ENCODE measurements at regions not wholly inside any gene's neighbourhood (a gene's known extent, or its start where the extent isn't known, plus 50 kb on each side); places are given as distances from the start of the nearest gene placed in this dataset.

DNA sequence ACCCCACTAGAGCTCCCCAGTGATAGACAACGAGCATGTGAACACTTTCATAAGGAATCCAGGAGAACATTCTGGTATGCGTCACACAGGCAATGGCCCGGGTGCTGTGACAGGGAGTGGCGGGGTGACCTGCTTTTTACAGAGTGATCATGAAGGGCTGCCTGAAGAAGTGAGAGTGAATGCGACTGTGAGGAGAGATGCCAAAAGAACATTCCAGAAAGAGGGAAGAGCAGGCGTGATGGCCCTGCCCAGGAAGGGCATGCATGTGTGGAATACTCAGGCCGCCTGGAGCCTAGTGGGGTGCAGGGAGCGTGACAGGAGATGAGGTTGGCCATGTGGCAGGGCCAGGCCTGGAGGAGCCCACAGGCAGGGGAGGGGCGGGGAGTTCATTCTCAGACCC lies 53.8 kb downstream of the FZD10 start:
- no peak for DNase-seq

DNA sequence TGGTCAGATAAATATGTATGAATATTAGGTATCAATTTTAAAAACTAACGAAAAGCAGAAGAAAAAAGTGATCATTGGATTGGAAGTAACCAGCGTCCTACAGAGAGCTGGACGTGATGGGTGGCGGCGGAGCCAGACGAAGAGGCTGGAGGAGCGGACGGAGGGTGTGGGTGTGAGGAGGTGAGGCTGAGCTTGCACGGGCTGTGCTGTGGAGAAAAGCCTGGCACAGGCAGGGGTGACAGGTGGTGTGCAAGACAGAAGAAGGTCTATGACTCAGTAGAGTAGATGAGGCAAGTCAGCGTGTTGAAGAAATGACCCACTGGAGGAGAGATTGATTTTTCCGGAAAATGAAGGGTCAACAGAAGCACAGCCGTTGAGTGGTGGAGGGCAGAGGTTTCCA lies 56.4 kb downstream of the FZD10 start:
- no peak for DNase-seq

DNA sequence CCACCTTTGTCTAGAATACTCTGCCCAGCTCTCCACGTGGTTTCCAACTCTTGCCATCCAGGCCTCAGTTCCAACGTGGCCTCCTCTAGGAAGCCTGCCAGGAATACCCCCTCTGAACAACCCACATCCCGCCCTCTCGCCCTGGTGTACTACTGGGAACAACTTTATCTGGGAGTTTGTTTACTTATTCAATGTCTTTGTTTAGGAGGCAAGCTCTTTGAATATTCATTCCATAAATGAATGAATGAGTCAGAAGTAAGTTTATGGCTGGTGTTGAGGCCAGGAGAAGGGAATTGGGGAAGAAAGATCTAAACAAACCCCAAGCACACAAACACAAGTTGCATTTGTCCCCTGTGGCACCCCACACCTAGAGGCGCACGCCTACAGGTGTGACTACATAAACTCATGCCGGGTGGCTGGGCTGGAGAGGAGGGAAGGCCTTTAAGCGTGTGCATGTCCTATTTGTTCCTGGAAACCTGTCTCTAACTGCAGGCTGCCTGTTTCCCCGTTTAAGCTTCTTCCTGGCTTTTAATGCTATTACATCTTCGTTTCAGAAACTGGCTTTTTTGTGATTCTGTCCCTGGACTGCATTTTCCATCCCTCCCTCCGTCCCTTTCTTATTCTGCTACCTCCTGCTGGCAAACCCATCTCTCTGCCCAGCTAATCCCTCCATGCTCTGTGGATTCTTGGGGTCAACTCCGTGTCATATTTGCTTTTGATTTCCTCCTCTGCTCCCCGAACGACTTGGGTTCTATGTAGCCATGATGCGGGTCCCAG lies 57.9 kb downstream of the FZD10 start:
- no peak for DNase-seq

DNA sequence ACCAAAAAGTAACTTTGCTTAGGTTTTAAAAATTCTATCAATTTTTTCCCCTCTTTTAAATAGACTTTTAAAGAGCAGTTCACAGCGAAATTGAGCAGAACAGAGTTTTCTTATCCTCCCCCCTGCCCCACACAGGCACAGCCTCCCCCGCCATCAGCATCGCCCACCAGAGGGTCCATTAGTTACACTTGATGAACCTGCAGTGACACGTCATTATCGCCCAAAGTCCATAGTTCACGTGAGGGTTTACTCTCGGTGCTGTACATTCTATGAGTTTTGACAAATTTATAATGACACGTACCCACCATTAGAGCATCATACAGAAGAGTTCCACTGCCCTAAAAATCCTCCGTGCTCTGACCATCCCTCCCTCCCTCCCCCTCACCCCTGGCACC lies 58.4 kb downstream of the FZD10 start:
- no peak for DNase-seq

DNA sequence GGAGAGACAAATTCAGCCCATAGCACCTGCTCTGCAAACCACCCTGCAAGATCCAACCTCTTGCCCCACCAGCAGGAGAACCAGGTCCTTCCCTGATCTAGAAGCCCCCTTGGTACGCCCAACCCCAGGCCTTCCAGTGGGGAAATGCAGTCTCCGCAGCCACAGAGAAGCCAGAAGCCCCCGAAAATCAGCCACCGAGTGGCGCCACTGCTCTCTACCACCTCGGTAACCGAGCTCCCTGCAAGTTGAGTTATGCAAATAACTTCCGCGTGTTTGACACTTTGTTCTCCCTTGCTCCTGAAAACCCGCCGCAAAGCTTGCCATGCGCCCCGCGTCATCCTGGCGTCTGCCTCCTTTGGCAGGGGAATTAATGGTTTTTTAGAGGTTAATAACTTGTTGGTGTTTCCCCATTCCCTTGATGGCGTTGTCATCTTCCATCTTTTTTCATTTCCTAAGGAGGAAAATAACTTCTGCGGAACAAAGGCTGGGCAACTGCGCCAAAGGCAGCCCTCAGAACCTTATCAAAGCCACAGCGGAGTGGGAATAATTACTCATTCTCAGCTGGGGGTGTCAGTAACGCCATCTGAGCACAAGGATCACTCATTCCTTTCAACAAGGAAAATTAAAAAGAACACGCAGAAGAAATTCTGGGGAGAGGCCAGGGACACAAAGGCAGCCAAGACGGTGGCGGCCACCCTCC lies 60.4 kb downstream of the FZD10 start:
- peak in 1 of 56 donors; percentile 2 for DNase-seq

DNA sequence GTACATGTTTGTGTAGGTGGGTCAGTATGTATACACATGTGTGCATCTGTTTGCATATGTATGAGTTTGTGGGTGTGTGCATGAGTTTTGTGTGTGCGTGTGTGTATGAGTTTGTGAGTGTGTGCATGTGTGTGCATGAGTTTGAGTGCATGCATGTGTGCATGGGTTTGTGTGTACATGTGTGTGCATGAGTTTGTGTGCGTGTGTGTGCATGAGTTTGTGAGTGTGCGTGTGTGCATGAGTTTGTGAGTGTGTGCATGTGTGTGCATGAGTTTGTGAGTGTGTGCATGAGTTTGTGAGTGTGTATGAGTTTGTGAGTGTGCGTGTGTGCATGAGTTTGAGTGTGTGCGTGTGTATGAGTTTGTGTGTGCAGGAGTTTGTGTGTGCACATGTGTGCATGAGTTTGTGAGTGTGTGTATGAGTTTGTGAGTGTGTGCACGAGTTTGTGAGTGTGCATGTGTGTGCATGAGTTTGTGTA lies 61.5 kb downstream of the FZD10 start:
- DNase-seq, result no peak

DNA sequence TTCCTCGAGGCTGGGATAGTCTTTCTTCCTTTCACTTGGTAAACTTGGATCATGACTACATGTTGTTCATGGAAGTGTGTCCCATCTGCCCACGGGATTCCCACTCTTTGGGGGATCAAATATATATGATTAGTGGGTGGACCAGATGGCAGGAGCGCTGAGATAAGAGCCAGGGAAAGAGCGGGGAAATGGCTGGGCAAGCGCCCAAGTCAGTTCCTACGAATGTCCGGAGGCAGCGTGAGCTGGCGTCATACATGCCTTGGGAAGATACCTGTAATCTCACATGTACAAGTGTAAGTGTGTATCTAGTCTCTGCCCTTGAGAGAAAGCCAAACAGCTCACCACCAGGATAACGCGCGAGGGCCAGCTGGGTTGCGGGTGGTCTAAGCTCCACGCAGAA lies 62.3 kb downstream of the FZD10 start:
- DNase-seq, result no peak

DNA sequence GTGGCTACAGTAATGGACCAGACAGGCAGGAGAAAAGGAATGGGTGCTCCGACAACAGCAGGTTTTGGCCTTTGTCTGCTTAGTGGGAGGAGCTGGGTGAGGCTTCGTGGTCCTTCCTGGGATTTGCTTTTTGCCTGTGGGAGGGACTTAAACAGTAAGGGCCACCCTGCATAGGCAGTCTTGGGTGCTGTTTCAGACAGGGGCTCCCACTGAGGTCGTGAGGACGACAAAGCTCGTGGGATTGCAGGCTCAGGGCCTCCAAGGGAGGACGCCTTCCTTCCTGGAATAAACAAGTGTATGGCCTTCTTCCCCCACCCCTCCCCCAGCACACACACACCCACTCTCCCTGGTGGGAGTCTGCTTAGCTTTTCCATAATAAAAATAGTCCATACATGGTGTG lies 63.1 kb downstream of the FZD10 start:
- no peak for DNase-seq

DNA sequence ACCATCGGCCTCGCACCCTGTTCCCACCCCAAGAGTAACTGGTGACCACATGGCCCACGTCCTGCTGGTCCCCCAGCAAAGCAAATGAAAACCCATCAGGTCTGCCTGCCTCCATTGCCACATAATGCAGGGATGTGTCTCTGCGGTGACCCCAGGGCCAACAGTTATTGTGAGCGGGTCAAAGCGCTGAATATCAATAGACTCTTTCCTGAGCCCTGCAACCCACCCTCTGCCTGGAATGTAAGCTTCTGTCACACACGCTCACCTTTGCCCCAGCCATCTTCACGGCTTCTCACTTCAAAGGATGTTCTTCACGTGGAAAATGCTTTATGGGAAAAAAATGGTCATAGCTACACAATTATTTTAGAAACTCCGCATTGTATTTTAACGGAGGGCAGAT lies 63.9 kb downstream of the FZD10 start:
- no peak for DNase-seq

DNA sequence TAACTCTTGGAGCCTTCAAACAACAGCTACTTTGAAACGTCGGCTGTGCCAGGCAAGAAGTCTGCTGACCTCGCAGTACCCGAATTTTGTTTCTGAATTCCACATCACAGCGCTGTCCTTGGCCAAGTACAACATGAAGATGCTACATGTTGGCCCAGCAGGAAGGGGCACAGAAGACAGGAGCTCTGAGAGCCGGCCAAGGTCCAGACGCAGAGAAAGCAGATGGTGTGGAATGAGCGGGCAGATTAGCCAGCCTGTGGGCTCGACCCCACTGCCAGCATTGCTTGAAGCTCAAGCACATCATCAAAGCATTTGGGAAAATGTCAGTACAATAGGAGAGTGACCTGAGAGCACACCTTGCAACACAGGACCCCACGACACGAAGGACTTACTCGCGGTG lies 64.5 kb downstream of the FZD10 start:
- no peak for DNase-seq

DNA sequence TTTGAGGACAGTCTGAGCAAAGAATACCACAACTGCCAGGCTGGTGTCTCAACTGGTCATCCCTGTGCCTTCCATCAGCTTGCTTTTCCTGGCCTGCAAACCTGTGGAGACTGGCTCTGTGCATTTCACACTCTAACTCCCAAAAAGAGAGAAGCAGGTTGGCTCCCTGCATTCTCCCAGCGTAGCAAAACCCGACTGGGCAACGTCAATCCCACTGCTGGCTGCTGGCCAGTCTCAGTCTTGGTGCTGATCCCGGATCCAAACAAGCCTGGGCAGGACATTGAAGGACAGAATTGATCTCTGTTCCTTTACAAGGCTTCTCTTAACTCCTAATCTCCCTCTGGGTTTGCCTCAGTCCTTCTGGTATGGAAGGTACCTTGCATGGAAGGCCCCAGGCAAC lies 65.4 kb downstream of the FZD10 start:
- peak in 10 of 56 donors; percentile 2 to 53 (median 16) for DNase-seq

DNA sequence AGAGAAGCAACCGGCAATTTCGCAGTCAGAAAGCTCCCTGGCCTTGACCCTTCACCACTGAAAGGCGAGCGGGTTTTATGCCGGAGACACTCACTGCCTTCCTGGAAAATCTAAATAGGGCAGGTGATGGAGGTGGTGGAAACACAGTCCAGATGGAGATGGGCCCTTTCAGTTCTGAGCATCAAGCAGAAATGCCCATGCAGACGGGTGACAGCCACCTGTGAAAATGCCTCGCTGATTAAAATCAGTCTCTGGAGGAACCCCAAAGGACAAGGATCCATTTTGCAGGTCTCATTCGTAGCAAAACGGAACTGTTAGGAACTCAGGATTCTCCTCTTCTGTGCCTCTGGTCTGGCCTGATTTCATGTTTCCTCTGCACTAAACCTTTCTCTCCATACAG lies 74.2 kb downstream of the FZD10 start:
- DNase-seq, result no peak

DNA sequence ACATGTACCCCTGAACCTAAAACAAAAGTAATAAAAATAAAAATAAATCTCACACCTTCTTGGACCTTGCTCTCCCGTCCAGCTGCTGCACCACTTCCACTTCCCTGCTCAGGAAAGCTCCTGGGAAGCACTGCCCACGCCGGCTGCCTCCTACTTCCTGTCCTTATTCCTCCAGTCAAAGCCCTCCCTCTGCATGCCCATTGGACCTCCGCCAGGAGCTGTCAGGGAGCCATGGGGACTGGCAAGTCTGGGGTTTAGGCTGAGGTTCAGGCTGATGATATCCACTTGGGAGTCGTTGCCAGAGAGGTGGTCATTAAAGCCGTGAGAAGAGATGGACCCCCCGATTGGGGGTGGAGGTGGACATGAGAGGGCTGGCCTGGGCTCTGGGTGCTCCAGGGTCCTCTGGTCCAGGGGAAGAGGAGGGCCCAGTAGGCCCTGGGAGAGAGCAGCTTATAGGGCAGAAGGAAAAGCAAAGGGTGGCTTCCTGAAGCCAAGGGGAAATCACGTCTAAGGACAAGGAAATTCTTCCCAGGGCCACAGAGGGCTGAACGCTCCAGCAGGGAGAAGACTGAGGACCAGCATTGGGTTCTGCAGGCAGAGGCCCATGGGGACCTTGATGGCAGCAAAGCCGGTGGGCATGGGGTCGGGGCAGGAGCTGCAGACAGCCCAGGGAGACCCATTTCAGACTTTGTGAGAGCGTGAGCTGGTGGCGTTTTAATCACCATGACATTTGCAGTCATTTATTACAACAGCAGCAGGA lies 78.7 kb downstream of the FZD10 start:
- peak in 1 of 56 donors; percentile 2 for DNase-seq

DNA sequence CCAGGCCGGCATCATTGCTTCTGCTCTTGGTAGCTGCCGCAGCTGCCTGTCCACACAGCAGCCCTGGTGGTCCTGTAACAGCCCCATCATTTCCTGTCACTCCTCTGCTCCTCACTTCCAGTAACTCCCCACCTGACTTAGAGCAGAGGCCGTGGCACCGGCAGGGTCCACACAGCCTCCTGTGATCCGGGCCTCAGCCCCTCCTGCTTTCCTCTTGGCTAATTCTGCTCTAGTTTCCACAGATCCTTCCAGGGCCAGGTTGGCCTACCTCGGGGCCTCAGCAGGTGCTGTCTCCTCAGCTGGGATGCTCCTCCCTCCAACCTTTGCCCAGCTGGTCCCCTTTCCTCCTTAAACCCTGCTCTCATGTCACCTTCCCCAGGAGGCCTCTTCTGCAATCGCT lies 80.2 kb downstream of the FZD10 start:
- no peak for DNase-seq

DNA sequence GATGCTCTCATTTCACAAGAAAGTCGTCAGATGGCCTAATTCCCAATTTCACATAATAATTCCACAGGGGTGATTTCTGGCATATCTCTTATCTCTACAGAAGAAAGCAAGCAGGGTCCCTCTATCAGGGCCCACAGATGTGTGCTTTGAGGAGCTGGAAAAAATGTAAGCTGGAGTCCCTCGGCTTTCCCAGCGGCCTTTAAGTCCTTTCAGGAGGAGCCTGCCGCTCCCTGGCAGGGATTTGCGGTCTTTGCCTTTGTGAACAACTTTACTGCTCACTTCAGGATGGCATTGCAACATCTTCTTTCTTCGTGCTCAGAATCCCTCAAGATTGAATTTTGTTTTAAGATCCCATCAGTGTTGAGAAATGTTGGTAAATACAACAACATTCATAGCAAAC lies 83.0 kb downstream of the FZD10 start:
- DNase-seq, result no peak

DNA sequence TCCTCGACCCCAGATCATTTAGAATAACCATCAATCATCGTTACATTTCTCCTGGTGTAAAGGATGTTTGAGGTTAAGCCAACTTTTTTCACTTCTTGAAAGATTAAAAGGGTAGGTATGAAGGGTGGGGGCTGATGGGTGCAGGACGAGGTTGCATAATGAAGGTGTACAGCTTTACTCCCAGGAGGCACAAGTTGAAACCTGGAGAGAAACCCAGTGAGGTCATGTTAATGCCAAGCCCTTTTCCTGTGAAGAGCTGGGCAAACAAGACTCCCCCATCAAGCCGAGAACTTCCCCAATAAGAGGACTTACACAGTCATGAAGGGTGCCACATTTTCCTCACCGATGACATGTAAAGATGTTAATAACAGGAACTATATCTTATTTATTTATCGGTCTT lies 84.3 kb downstream of the FZD10 start:
- no peak for DNase-seq

DNA sequence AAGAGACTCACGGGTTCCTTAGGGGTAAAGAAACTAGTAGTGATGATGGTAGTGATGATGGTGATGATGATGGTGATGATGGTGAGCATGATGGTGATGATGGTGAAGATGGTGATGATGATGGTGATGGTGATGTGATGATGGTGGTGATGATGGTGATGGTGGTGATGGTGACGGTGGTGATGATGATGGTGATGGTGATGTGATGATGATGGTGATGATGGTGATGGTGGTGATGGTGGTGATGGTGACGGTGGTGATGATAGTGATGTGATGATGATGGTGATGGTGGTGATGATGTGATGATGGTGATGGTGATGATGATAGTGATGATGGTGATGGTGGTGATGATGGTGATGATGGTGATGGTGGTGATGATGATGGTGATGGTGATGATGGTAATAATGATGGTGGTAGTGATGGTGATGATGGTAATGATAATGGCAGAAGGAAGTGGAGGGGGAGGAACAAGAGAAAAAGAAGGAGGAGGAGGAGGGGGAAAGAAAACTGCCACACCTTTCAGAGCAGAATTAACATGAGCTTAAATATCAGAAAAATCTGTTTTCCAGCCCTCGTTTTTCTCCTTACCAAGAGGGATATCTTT lies 85.5 kb downstream of the FZD10 start:
- DNase-seq, result no peak

DNA sequence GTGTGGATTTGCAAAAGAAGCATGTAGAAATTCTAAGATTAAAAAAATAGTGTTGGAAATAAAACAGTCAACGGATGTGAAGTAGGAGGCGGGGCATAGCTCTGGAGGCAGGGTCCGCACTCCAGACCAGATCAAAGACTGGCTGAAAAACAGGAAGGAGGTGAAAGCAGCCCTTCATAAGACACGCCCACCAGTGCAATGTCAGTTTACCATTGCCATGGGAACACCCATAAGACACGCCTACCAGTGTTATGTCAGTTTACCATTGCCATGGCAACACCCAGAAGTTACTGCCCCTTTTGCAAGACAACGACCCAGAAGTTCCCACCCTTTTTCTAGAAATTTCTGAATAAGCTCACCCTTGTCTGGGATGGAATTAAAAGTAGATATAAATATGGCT lies 87.1 kb downstream of the FZD10 start:
- no peak for DNase-seq

DNA sequence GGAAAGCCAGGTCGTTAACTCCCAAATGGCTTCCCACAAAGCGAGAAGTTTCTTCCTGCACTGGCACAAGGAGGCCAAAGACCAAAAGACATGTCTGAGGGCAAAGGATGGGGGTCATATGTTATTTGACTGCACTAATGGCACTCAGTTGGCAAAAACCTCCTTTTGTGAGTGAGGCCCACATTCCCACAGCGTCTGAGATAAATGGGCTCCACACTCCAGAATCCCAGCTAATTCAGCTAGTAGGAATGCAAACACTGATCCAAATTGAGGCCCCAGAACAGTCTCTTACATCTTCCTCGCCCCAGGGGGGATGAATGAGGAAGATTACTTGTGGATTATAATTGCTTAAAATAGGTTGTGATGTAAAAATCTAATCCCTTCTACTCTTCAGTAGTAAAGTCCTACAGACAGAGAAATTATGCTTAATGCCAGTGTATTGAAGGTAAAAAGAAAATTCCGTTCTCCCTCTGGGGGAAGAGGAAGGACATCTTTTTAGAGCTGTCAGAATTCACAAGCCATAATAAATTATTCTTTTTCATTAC lies 86.4 kb upstream of the PIWIL1 start:
- no peak for DNase-seq

DNA sequence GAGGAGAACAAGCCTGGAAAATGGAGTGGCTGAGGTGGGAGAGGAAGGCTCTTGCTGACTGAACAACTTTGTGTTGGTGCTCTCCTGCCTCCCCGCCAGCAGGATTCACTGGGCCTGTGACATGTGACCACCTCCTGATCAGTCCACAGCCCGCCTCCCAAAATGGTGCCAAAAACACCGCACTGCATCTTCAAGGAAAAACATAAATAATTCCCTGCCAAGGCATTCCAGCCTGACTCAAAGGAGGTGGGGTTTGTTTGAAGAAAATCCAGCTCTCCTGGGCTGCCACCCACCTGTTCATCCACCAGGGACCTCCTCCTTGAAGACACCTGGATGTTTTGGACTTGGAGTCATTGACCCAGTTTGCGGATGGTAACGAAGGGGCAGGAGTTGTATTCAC lies 83.8 kb upstream of the PIWIL1 start:
- peak in 2 of 56 donors; percentile 1 to 3 for DNase-seq

DNA sequence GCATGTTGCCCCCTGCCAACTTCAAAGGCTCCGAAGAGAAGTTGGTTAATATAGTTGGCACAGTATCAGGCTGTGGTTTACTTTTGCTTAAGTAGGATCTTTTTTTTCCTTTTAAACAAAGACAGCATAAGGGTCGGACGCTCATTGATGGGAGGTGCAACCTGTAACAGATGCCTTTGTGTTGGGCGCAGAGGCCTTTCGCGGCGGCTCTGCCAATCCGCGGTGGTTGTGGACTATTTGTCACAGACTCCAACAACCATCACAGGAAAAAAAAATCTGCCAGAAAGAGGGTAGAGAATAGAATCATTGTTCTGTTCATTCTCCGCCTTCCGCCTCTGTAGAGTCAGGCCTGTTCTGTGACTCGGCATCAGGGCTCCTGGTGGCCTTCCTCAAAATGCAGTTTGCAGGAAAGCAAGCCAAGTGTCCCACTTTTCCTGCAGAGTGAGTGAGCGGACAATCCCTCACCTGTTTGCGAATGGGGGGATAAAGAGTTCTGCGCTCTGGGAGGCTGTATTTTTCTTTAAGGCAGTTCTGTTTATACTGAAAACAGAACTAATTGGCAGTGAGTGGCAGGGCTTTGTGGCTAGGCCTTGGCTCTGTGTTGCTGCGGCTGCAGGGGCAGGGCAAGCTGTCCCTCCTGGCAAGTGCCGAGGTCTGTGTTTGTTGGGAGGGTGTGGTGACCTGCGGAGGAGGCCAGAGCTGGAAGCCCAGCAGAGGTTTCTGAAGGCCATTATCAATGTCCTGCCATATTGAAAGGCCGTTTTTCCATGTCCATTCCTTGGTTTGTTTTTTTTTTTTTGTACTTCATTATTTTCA lies 83.0 kb upstream of the PIWIL1 start:
- peak in 41 of 56 donors; percentile 4 to 68 (median 37) for DNase-seq

Data from nucleus accumbens (tissue), 56 donors.